Activated T-cell treated with anti-CD3 and anti-CD28 coated beads, Interleukin-2, amount 50 U/mL, for 4 hours (primary cell): ENCODE measurements at regions not wholly inside any gene's neighbourhood (a gene's known extent, or its start where the extent isn't known, plus 50 kb on each side); places are given as distances from the start of the nearest gene placed in this dataset.

Experiments
- ATAC-seq, 2 donors: fragments of 200-7000 bp; cut with Tn5 transposase; one replicate each; pipeline ENCODE4 v1.10.0; 2021
- DNase-seq: peaks from one replicate; pipeline ENCODE4 v3.0.0-alpha.2; 2020
- H3K27me3 Mint-ChIP-seq: one replicate; pipeline ENCODE4 v1.8.0; 2021; ENCODE audit warnings: low read depth, mixed read lengths
- H3K36me3 Mint-ChIP-seq: one replicate; pipeline ENCODE4 v1.8.0; 2022; ENCODE audit warnings: mixed read lengths; ENCODE audit not compliant: insufficient read depth
- H3K4me1 Mint-ChIP-seq: one replicate; pipeline ENCODE4 v1.8.0; 2021; ENCODE audit warnings: low read depth, mixed read lengths
- H3K4me3 Mint-ChIP-seq: one replicate; pipeline ENCODE4 v1.8.0; 2021; ENCODE audit warnings: mild to moderate bottlenecking, moderate library complexity, mixed read lengths
- H3K9me3 Mint-ChIP-seq: one replicate; pipeline ENCODE4 v1.8.0; 2021; ENCODE audit warnings: mixed read lengths

DNA sequence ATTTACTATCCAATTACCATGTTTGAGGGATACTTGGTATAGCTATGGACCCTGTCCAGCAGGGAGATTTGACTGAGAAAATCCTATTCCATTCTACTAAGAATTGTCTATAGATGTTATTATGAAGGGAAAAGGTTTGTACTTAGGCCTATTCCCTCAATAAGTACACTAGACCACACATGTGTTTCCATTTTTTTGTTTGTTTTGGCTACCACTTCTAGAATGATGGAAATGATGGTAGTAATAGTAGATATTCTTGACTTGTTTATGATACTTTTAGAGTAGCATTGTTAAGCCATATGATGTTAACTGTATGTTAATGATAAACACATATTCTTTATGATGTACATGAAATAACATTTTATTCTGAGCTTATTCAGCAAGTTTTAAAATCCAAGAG lies 144.8 kb downstream of the OGFRL1 start:
- ATAC-seq (no peak), DNase-seq (no peak)
- H3K9me3 Mint-ChIP-seq: peaks cover 4% of the 10 kb centered on the region
- peaks cover 3% of the 10 kb centered on the region for H3K27me3 Mint-ChIP-seq
- peaks cover 1% of the 10 kb centered on the region for H3K36me3 Mint-ChIP-seq
- no peak overlapping the region for H3K4me3 Mint-ChIP-seq
- no peaks in the 10 kb centered on the region for H3K4me1 Mint-ChIP-seq

DNA sequence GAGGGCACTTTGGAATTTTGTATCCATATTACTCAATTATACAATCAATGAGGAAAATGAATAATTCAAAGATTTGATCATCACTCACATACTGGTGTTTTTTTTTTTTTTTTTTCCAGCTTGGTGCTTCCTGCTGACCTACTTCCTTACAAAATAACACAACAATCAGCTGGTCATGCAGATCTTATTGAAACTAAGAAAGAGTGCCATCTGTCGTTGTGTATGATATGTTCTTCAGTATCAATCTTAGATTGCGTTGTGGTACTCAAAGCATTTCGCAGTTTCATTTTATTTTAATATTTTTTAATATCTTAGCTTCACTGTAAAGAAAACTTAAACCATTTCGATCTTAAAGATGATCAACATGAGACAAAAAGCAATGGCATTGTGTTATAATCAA lies 155.6 kb downstream of the OGFRL1 start:
- Mint-ChIP-seq H3K27me3 (no peaks in the 10 kb centered on the region), H3K36me3 (no peaks in the 10 kb centered on the region), H3K4me3 (no peak overlapping the region), H3K4me1 (no peaks in the 10 kb centered on the region), H3K9me3 (no peaks in the 10 kb centered on the region)
- ATAC-seq (no peak), DNase-seq (no peak)

DNA sequence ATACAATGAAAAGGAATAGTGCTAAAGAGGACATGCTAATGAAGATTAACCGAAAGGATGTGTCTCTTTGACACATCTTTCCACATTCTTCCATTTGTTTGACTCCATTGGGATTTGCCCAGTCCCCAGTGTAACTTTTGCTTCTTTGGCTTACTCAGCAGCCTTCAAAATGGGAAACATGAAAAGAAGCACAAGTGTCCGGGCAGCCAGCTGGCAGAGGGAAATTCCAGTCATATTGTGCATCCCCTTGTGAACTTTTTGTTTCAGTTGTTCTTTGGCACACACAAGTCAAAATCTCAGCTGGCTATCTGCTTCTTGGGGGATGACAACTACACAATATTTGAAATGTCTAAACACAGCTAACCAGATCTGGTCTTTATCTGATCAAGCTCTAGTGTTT lies 157.4 kb downstream of the OGFRL1 start:
- no peaks in the 10 kb centered on the region for H3K27me3 Mint-ChIP-seq
- H3K9me3 Mint-ChIP-seq: no peaks in the 10 kb centered on the region
- DNase-seq (no peak), ATAC-seq (no peak)
- no peaks in the 10 kb centered on the region for H3K36me3 Mint-ChIP-seq
- no peak overlapping the region for H3K4me3 Mint-ChIP-seq
- H3K4me1 Mint-ChIP-seq: no peaks in the 10 kb centered on the region

DNA sequence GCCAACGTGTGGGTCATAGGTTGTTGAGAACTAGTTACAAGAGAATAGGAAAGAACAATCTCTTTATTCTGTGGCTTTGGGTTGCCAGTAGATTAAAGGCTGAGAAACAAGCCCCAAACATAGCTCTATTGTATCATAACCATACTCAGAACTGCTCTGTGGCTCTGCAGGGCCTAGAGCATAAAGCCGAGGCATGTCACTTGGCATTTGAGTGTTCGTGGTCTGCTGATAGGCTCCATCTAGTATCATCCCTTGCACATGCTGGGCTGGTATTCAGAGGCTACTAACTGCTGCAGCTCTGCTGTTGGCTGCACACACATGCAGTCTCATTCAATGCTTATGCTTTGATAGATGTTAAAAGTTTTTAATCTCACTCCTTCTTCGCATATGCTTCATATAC lies 157.9 kb downstream of the OGFRL1 start:
- DNase-seq (no peak), ATAC-seq (no peak)
- no peaks in the 10 kb centered on the region for H3K9me3 Mint-ChIP-seq
- no peaks in the 10 kb centered on the region for H3K4me1 Mint-ChIP-seq
- no peaks in the 10 kb centered on the region for H3K27me3 Mint-ChIP-seq
- H3K4me3 Mint-ChIP-seq: no peak overlapping the region
- no peaks in the 10 kb centered on the region for H3K36me3 Mint-ChIP-seq

DNA sequence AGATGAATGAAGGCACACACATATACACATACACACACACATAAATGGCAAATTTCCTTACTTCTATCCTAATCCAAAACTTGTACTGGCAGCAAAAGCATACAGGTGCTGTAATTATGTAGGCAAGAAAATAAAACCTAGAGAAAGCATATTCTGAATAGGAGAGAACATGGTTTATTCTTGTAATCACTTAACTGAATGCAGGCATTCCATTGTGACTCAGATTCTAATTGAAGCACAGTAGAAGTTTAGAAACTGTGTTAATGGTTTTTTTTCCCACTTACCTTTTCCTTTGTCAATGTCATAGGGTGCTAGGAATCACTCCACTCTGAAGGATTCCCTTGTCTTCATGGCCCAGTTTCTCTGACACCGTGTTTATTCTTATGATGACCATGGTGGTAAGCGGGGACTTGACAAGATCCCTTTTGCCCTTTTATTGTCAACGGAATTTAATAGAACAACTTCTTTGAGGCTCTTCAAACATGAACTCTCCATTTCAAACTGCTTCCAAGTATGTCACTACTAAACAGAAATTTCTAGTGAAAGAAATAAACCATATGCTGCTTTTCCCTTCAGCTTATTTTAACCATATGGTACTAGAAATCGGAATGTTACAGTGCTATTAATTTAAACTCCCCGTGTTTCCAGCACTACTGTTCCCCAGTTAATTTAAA lies 164.2 kb downstream of the OGFRL1 start:
- Mint-ChIP-seq H3K27me3 (no peaks in the 10 kb centered on the region), H3K36me3 (no peaks in the 10 kb centered on the region), H3K9me3 (no peaks in the 10 kb centered on the region), H3K4me1 (no peaks in the 10 kb centered on the region), H3K4me3 (no peak overlapping the region)
- ATAC-seq (no peak), DNase-seq (no peak)

DNA sequence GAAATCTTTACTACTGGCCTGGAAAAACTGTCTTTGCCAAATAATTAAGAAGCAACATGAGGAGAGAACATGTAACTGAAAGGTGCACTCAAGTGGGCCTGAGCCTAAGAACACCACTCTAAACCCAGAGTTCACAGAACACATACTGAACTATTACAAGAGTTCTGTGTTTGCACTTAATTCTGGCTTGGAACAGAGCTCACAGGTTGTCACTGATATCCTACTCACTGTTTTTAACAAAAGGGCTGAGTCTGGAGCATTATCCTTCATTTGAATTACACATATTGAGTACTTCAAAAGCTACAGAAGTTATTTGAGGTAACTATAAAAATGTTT lies 164.7 kb downstream of the OGFRL1 start:
- Mint-ChIP-seq H3K9me3 (no peaks in the 10 kb centered on the region), H3K36me3 (no peaks in the 10 kb centered on the region), H3K4me3 (no peak overlapping the region), H3K27me3 (no peaks in the 10 kb centered on the region), H3K4me1 (no peaks in the 10 kb centered on the region)
- no peak for DNase-seq
- no peak for ATAC-seq

DNA sequence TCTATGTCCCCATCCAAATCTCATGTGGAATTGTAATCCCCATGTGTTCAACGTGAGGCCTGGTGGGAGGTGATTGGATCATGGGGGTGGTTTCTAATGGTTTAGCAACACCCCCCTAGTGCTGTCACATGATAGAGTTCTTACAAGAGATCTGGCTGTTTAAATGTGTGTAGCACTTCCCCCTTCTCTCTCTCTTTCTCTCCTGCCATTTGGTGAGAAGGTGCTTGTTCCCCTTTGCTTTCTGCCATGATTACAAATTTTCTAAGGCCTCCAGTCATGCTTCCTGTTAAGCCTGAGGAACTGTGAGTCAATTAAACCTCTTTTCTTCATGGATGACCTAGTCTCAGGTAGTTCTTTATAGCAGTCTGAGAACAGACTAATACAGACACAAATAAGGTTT lies 165.4 kb downstream of the OGFRL1 start:
- Mint-ChIP-seq H3K4me3 (no peak overlapping the region), H3K4me1 (no peaks in the 10 kb centered on the region), H3K27me3 (no peaks in the 10 kb centered on the region)

DNA sequence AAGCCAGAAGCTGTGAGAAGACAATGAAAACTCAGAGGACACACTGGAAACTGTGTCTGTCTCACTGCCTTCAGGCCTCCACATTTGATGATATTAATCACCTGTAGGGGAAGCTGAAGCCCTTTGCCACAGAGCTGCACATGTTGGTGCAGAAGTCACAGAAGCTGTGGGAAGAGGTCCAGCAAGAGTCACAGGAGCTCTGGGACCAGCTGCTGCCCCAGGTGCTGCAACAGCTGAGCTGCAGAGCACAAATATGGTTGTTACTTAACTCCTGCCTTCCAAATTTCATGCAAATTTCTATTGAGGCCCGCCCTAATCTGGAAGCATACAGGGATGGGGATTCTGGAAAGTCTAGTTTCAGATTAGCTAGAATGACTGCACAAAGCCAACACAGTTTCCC lies 169.3 kb downstream of the OGFRL1 start:
- ATAC-seq (no peak), DNase-seq (no peak)
- Mint-ChIP-seq H3K9me3 (no peaks in the 10 kb centered on the region), H3K36me3 (no peaks in the 10 kb centered on the region), H3K4me1 (no peaks in the 10 kb centered on the region), H3K27me3 (no peaks in the 10 kb centered on the region), H3K4me3 (no peak overlapping the region)

More for the DNA sequence above, 165.4 kb downstream of the OGFRL1 start:
- no peaks in the 10 kb centered on the region for H3K36me3 Mint-ChIP-seq
- ATAC-seq (no peak), DNase-seq (no peak)
- H3K9me3 Mint-ChIP-seq: no peaks in the 10 kb centered on the region

DNA sequence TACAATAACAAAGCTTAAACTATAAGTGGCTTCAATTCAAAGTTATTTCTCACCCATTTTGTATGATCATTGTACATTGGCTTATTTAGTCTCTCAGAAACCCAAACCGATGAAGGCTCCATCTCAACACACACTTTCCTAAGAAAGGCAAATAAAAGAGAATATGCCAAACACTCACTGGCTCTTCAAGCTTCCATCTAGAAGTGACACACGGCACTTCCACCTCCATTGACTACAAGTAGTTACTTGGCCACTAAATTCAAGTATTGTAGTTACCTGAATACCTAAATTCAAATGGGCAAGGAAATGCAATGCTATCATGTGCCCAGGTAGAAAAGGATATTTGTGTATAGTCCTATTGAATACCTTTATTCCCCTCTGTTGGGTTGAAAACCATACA lies 170.6 kb downstream of the OGFRL1 start:
- H3K4me1 Mint-ChIP-seq: no peaks in the 10 kb centered on the region
- H3K9me3 Mint-ChIP-seq: no peaks in the 10 kb centered on the region
- H3K4me3 Mint-ChIP-seq: no peak overlapping the region
- ATAC-seq (no peak), DNase-seq (no peak)
- H3K27me3 Mint-ChIP-seq: no peaks in the 10 kb centered on the region
- H3K36me3 Mint-ChIP-seq: no peaks in the 10 kb centered on the region

DNA sequence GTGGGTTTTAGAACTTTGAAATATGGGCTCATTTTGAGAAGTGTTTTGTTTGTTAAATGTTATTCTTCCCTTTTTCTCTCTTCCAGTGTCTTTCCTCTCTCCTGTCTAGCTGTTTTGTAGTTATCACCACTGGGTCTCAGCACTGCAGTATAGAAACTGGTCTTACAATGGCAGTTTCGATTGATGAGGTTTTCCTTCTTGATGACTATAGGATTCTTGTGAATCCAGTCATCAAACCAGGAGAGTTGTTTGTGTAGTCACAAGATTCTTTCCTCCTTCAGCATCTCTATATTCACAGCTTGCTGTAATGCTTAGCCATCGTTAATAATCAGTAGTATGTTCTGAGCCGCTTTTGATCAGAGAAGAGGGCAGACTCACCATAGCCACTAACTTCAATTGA lies 172.3 kb downstream of the OGFRL1 start:
- H3K4me1 Mint-ChIP-seq: no peaks in the 10 kb centered on the region
- H3K36me3 Mint-ChIP-seq: no peaks in the 10 kb centered on the region
- ATAC-seq: no peak
- no peak overlapping the region for H3K4me3 Mint-ChIP-seq
- no peaks in the 10 kb centered on the region for H3K27me3 Mint-ChIP-seq
- no peak for DNase-seq
- H3K9me3 Mint-ChIP-seq: peaks cover 7% of the 10 kb centered on the region

DNA sequence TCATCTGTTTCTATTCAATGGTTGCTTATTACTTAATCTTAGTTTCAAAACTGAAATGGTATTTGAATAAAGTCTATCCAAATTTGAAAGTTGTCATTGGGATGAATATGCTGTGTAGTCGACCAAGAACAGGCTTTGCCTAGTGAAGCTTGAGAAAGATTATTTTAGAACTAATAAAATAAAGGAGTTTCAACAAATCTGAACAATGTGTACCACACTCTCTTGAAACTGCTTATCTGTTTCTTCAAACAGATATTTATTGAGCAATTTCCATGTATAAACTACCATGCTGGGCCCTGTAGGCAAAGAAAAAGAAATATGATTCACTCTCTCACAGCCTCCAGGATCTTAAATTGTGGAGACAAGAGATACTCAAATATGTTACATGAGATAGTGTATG lies 174.4 kb downstream of the OGFRL1 start:
- Mint-ChIP-seq H3K4me3 (no peak overlapping the region), H3K27me3 (no peaks in the 10 kb centered on the region), H3K4me1 (no peaks in the 10 kb centered on the region), H3K36me3 (no peaks in the 10 kb centered on the region), H3K9me3 (peaks cover 7% of the 10 kb centered on the region)
- no peak for ATAC-seq
- DNase-seq: no peak

DNA sequence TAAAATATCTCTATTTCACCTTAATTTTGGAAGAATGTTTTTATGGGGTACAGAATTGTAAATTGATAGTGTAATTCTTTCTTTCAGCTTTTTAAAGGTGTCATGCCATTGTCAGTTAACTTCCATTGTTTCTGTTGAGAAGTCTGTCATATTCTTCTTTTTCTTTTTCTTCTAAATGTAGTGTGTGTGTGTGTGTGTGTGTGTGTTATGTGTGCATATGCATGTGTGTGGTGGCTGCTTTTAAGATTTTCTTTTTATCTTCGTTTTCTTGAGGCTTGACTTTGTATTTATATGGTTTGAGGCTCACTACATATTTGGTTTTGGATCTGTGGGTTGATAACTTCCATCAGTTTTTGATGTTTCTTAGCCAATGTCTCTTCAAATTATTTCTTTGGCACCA lies 176.5 kb downstream of the OGFRL1 start:
- H3K9me3 Mint-ChIP-seq: peaks cover 7% of the 10 kb centered on the region
- H3K4me3 Mint-ChIP-seq: no peak overlapping the region
- ATAC-seq (no peak), DNase-seq (no peak)
- H3K36me3 Mint-ChIP-seq: no peaks in the 10 kb centered on the region
- H3K27me3 Mint-ChIP-seq: peaks cover 2% of the 10 kb centered on the region
- no peaks in the 10 kb centered on the region for H3K4me1 Mint-ChIP-seq

DNA sequence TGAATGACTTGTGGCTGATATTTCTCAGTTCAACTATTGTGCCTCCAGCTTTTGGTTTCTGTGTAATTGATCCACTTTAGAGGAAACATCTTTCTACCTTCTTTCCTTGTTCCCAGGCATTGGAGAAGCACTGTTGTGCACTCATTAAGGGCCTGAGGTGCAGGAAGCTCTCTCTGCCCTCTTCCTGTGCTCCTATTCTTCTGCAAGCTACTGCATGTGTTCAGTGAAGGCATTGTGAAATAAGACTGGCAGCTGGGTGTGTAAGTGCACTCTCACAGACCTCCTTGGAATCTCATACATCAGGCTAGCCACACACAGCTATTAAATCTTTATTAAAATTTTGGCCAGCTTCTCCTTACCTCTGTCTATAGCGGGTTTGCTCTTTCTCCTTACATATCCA lies 177.8 kb downstream of the OGFRL1 start:
- H3K9me3 Mint-ChIP-seq: peaks cover 7% of the 10 kb centered on the region
- H3K4me3 Mint-ChIP-seq: no peak overlapping the region
- no peaks in the 10 kb centered on the region for H3K36me3 Mint-ChIP-seq
- DNase-seq: no peak
- H3K4me1 Mint-ChIP-seq: no peaks in the 10 kb centered on the region
- no peak for ATAC-seq
- H3K27me3 Mint-ChIP-seq: peaks cover 2% of the 10 kb centered on the region

DNA sequence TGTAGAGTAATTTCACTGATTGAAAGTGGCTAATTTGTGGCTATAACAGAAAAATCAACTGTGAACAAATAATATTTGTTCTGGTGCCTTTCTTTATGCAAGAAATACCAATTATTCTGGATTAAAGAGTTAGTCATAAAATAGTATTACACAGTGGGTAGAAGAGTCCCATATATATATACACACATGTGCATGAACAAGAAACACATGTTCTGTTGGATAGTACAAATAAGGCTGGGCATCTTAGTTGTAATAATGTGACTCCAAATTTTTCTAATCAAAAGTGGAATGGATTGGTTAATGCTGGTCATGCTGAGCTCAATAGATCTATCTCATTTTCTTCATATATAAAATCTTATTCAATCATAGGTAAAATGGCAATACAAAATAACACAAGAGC lies 179.4 kb downstream of the OGFRL1 start:
- Mint-ChIP-seq H3K27me3 (peaks cover 2% of the 10 kb centered on the region), H3K4me3 (no peak overlapping the region), H3K4me1 (no peaks in the 10 kb centered on the region), H3K36me3 (no peaks in the 10 kb centered on the region), H3K9me3 (peaks cover 7% of the 10 kb centered on the region)
- DNase-seq (no peak), ATAC-seq (no peak)

DNA sequence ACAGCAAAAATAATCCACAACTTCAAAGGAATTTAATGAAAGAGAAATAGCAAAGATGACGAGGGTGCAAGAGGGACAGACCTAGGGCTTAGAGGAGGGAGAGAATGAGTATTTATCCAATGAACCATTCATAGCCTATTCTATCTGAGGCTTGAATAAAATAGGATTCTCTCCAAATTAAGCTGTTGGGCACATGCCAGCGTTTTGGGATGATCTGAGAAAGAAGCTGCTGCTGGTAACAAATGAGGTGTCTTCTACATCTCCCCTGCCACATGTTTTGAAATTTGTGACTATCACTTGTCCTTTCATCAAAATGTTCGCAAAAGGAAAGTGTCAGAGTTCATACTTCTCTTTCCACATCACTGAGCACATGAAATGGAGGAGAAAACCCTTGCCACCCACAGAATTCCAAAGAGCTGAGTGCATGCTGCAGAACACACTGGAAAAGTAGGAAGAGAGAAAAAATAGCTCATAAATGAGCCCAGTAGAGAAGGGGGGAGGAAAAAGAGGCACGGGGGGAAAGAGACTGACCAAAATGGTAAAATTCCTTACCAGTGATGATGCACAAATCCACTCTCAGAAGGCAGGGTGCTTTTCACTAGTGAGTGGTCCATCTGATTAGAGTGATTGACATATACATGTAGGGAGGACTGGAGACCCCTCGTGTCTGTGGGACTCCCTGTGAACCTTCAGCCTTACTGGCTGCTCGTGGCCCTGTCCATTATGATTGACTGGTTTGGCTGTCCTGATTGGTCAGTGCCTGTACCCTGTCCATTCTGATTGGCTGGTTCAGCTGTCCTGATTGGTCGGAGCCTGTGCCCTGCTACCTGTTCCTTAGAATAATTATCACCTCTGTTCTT lies 180.5 kb downstream of the OGFRL1 start:
- Mint-ChIP-seq H3K36me3 (no peaks in the 10 kb centered on the region), H3K4me1 (no peaks in the 10 kb centered on the region), H3K27me3 (peaks cover 2% of the 10 kb centered on the region), H3K4me3 (no peak overlapping the region), H3K9me3 (peaks cover 7% of the 10 kb centered on the region)
- DNase-seq: no peak
- no peak for ATAC-seq
